Effector memory CD8-positive, alpha-beta T cell (primary cell): ENCODE measurements at regions not wholly inside any gene's neighbourhood (a gene's known extent, or its start where the extent isn't known, plus 50 kb on each side); places are given as distances from the start of the nearest gene placed in this dataset.
A peak's percentile ranks its signal among the peaks of the same experiment; 100 is the strongest.
"Not testable (repeated sequence)": the region's sequence is repeated elsewhere in the genome, so short reads cannot be mapped to it uniquely, and the experiment has no call there.

ENCODE experiments used
- ATAC-seq: fragments of 150-1000 bp; cut with Tn5 transposase; replicated peaks from 2 replicates; pipeline ENCODE4 v1.10.0; 2021; ENCODE audit warnings: mild to moderate bottlenecking, moderate library complexity
- DNase-seq, 3 experiments: peaks; one replicate each; pipeline ENCODE4 v3.0.0; 2021
- H3K27ac Mint-ChIP-seq, 2 donors: one replicate each; pipeline ENCODE4 v1.8.0; 2022; ENCODE audit warnings: mild to moderate bottlenecking in 2 of 2, mixed read lengths in 2 of 2, moderate library complexity in 2 of 2
- H3K27me3 Mint-ChIP-seq, 2 donors: one replicate each; pipeline ENCODE4 v1.8.0; 2022; ENCODE audit warnings: mixed read lengths in 2 of 2
- H3K36me3 Mint-ChIP-seq: one replicate; pipeline ENCODE4 v1.8.0; 2022; ENCODE audit warnings: mild to moderate bottlenecking, moderate library complexity, mixed read lengths; ENCODE audit not compliant: insufficient read depth
- H3K4me1 Mint-ChIP-seq, 2 donors: one replicate each; pipeline ENCODE4 v1.8.0; 2022; ENCODE audit warnings: low read depth in 2 of 2, mixed read lengths in 2 of 2
- H3K4me3 Mint-ChIP-seq, 2 donors: one replicate each; pipeline ENCODE4 v1.8.0; 2022; ENCODE audit warnings: mild to moderate bottlenecking in 2 of 2, mixed read lengths in 2 of 2, moderate library complexity in 2 of 2
- H3K9me3 Mint-ChIP-seq, 2 donors: one replicate each; pipeline ENCODE4 v1.8.0; 2022; ENCODE audit warnings: mixed read lengths in 2 of 2

DNA sequence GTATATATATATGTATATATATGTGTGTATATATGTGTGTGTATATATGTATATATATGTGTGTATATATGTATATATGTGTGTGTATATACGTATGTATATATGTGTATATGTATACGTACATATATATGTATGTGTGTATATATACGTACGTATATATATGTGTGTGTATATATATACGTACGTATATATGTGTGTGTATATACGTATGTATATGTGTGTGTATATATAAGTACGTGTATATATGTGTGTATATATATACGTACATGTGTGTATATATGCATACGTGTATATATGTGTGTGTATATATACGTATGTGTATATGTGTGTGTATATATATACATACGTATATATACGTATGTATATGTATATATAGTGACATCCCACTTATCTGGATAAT, 154.4 kb downstream of the CDRT15L2 start:
- no peaks in the 10 kb centered on the region for H3K36me3 Mint-ChIP-seq
- H3K9me3 Mint-ChIP-seq = no peaks in the 10 kb centered on the region
- H3K4me3 Mint-ChIP-seq = no peak overlapping the region
- no peak for ATAC-seq
- no peak for DNase-seq
- H3K4me1 Mint-ChIP-seq = peaks cover 0 to 4% of the 10 kb centered on the region in 2 donors
- H3K27ac Mint-ChIP-seq = no peak overlapping the region
- H3K27me3 Mint-ChIP-seq = peaks cover 17 to 26% of the 10 kb centered on the region in 2 donors

DNA sequence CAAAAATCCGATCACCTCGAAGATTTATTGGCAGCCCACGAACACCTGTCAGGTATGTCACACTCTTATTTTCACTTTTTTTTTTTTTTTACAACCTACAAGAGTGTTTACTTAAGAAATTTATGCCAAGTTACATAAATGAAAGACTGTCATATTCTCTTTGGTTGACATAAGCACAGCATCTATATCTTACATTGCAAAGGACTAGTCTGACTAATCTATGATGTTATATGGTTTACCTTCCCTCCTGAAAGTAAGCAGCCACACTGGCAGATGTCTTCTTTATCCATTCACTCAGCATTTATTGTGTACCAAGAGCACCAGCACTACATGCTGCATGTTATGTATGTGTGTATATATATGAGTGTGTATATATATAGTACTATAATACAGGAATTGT, 156.3 kb downstream of the CDRT15L2 start:
- Mint-ChIP-seq H3K36me3 (no peaks in the 10 kb centered on the region), H3K4me1 (peaks cover 0 to 4% of the 10 kb centered on the region in 2 donors), H3K4me3 (no peak overlapping the region), H3K27ac (no peak overlapping the region), H3K27me3 (peaks cover 11 to 22% of the 10 kb centered on the region in 2 donors), H3K9me3 (no peaks in the 10 kb centered on the region)
- DNase-seq = no peak
- ATAC-seq = no peak

DNA sequence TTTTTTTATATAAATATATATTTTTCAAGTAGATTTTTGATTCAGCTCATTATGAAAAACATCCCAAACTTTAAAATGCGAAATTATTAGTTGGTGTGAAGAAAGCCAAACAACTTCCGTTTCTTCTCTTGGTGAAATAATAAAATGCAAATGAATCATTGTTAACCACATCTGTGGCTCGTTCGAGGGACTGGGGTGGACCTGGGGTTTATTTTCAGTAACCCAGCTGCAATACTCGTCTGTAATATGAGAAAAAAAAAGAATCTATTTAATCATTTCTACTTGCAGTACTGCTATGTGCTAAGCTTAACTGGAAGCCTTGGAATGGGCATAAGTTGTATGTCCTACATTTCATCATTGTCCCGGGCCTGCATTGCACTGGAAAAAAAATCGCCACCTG, 158.1 kb downstream of the CDRT15L2 start:
- not testable (repeated sequence) for H3K4me1 Mint-ChIP-seq, H3K36me3 Mint-ChIP-seq, H3K9me3 Mint-ChIP-seq, H3K27ac Mint-ChIP-seq, ATAC-seq
- peak in 1 of 3 experiments; percentile 0 for DNase-seq
- peak overlapping the region in 1 of 2 donors; percentile 26 for H3K4me3 Mint-ChIP-seq
- peaks cover 17 to 30% of the 10 kb centered on the region in 2 donors for H3K27me3 Mint-ChIP-seq

DNA sequence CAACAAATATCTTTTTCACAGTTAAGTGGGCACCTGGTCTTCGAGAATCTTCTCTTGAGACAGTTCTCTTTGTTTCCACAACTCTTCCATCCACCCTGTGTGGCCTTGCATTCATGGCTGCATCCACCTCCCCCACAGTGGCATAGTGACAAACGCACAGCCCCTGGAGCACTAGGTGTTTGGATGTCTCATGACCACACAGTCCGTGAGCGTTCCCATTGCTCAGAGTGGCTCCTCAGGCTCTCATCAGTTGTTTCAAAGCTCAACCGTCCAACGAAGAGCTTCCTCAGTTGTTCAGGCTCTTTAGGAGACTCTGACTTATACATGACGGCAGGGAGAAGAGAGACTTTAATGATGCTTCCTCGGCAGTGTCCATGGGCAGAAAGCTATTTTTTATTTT, 191.6 kb downstream of the CDRT15L2 start:
- H3K4me1 Mint-ChIP-seq = no peaks in the 10 kb centered on the region
- H3K9me3 Mint-ChIP-seq = no peaks in the 10 kb centered on the region
- no peaks in the 10 kb centered on the region for H3K36me3 Mint-ChIP-seq
- DNase-seq (no peak), ATAC-seq (no peak)
- no peak overlapping the region for H3K27ac Mint-ChIP-seq
- peaks cover 0 to 6% of the 10 kb centered on the region in 2 donors for H3K27me3 Mint-ChIP-seq
- H3K4me3 Mint-ChIP-seq = no peak overlapping the region

DNA sequence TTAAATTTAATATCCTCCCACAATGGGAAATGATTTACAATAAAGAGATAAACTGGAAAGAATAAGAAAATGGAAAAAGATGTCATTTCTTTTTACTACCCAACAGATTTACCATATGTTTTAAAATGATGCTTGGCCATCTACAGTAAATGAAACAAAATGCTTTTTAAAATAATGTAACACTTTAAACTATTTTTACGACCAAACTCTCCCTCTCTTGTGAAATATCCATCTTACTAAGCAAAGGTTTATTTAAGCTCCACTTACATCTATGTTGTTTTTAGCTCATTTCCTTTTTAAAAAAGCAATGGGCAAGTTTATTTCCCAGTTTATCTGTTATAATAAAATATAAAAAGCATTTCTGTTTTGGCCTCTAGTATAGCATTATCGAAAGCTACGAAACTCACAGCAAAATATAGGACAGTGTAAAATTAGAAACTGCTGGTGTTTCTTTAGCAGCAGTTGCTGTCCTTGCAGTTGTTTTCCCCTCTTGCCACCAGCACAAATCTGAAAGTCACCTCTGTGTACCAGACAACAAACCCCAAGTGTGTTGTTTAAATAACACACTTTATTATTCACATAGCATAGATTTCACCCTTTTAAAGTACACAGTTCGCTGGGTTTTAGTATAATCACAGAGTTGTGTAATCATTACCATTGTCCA, 195.1 kb downstream of the CDRT15L2 start:
- no peak for DNase-seq
- Mint-ChIP-seq H3K9me3 (no peaks in the 10 kb centered on the region), H3K36me3 (no peaks in the 10 kb centered on the region), H3K4me1 (no peaks in the 10 kb centered on the region), H3K27ac (no peak overlapping the region), H3K4me3 (no peak overlapping the region), H3K27me3 (peaks cover 0 to 14% of the 10 kb centered on the region in 2 donors)
- no peak for ATAC-seq

DNA sequence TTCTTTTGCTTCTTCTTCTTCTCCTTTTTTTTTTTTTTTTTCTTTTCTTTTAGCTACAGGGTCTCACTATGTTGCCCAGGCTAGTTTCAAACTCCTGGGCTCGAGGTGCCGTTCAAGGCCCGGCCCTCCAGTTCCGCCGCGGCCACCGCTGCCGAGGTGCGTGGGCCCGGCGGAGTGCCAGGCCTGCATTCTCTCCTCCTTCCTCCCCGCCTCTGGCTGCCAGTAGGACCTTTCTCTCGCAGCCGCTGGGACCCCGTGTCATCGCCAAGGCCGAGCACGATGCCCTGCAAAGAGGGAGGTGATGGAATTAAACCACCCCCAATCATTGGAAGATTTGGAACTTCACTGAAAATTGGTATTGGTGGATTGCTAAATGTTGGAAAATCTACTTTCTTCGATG, 195.8 kb downstream of the CDRT15L2 start:
- ATAC-seq = no peak

DNA sequence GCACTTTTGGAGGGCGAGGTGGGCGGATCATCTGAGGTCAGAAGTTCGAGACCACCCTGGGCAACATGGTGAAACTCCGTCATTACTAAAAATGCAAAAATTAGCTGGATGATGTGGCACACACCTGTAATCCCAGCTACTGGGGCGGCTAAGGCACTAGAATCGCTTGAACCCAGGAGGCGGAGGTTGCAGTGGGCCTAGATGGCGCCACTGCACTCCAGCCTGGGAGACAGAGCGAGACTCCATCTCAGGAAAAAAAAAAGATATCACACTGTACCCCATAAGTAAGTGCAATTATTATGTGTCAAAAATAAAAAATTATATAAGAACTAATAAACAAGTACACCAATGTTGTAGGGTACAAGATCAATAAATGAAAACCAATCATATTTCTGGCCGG, 200.0 kb downstream of the CDRT15L2 start:
- peaks cover 4 to 23% of the 10 kb centered on the region in 2 donors for H3K27me3 Mint-ChIP-seq
- H3K27ac Mint-ChIP-seq = no peak overlapping the region
- no peaks in the 10 kb centered on the region for H3K9me3 Mint-ChIP-seq
- ATAC-seq (no peak), DNase-seq (no peak)
- H3K36me3 Mint-ChIP-seq = no peaks in the 10 kb centered on the region
- no peaks in the 10 kb centered on the region for H3K4me1 Mint-ChIP-seq
- no peak overlapping the region for H3K4me3 Mint-ChIP-seq

More for the DNA sequence above, 195.8 kb downstream of the CDRT15L2 start:
- Mint-ChIP-seq H3K9me3 (no peaks in the 10 kb centered on the region), H3K27ac (no peak overlapping the region), H3K36me3 (no peaks in the 10 kb centered on the region), H3K4me1 (no peaks in the 10 kb centered on the region), H3K4me3 (no peak overlapping the region), H3K27me3 (peaks cover 0 to 14% of the 10 kb centered on the region in 2 donors)
- DNase-seq = no peak

DNA sequence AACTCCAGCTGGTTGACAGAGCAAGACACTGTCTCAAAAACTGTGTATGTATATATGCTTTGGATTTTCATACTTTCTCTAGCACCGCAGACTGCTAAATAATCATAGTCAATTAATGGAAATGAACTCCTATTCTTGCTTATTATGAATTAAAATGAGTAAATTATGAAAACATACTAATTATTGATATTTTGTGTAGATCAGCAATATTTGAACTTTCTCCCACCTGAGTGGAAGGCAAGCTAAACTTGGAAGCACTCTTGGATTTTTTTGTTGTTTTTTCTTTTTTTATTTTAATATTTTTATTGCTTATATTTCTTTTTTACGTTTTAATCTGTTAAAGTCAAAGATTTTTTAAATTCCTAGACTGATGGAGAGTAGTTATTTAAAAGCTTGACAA, 201.7 kb downstream of the CDRT15L2 start:
- no peaks in the 10 kb centered on the region for H3K4me1 Mint-ChIP-seq
- no peak for ATAC-seq

DNA sequence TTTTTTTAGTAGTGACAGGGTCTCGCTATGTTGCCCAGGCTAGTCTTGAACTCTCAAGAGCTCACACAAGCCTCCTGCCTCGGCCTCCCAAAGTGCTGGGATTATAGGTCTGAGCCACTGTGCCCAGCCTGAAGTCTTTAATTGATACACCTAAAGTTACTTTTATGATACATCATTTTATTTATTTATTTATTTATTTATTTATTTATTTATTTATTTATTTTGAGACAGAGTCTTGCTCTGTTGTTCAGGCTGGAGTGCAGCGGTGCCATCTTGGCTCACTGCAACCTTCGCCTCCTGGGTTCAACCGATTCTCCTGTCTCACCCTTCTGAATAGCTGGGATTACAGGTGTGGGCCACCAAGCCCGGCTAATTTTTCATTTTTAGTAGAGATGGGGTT, 202.3 kb downstream of the CDRT15L2 start:
- H3K4me3 Mint-ChIP-seq, ATAC-seq, DNase-seq, H3K27ac Mint-ChIP-seq, H3K4me1 Mint-ChIP-seq, H3K36me3 Mint-ChIP-seq, H3K9me3 Mint-ChIP-seq: not testable (repeated sequence)
- H3K27me3 Mint-ChIP-seq = peaks cover 19 to 38% of the 10 kb centered on the region in 2 donors

More for the DNA sequence above, 201.7 kb downstream of the CDRT15L2 start:
- H3K27me3 Mint-ChIP-seq = peaks cover 19 to 39% of the 10 kb centered on the region in 2 donors
- no peak overlapping the region for H3K27ac Mint-ChIP-seq
- no peaks in the 10 kb centered on the region for H3K9me3 Mint-ChIP-seq
- DNase-seq = no peak
- no peaks in the 10 kb centered on the region for H3K36me3 Mint-ChIP-seq
- no peak overlapping the region for H3K4me3 Mint-ChIP-seq

DNA sequence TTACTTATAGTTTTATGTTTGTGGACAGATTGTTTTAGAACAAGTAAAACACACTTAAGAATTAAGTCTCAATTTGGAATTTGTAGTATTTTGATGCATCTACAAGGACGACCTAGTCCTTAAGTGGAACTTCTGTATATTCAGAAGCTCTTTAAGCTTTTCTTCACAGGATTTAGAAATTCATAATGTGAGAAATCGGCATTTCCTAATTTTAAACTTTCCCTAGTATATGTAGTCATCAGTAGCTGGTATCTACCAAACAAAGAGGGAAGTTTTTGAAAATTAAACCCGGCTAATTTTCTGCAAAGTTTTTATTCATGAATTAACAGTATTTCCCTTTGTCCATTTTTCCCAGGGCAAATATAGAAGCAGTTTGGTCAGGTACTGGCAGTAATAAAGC, 203.6 kb downstream of the CDRT15L2 start:
- H3K27me3 Mint-ChIP-seq = peaks cover 24 to 50% of the 10 kb centered on the region in 2 donors
- no peaks in the 10 kb centered on the region for H3K9me3 Mint-ChIP-seq
- DNase-seq (no peak), ATAC-seq (no peak)
- no peak overlapping the region for H3K4me3 Mint-ChIP-seq
- no peaks in the 10 kb centered on the region for H3K4me1 Mint-ChIP-seq
- no peaks in the 10 kb centered on the region for H3K36me3 Mint-ChIP-seq
- H3K27ac Mint-ChIP-seq = no peak overlapping the region

DNA sequence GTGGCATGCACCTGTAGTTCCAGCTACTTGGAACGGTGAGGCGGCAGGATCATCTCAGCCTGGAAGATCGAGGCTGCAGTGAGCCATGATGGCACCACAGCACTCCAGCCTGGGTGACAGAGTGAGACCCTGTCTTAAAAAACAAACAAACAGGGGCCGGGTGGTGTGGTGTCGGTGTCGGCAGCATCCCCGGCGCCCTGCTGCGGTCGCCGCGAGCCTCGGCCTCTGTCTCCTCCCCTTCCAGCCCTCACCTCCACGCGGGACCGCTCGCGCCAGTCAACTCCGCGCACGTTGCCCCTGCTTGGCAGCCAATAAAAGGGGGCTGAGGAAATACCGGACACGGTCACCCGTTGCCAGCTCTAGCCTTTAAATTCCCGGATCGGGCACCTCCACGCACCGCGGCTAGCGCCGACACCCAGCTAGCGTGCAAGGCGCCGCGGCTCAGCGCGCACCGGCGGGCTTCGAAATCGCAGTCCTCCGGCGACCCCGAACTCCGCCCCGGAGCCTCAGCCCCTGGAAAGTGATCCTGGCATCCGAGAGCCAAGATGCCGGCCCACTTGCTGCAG, 204.7 kb downstream of the CDRT15L2 start:
- ATAC-seq (peak; percentile 70), DNase-seq (no peak)
- Mint-ChIP-seq H3K36me3 (no peaks in the 10 kb centered on the region), H3K9me3 (no peaks in the 10 kb centered on the region), H3K4me1 (peaks cover 0 to 2% of the 10 kb centered on the region in 2 donors), H3K27me3 (peaks cover 24 to 56% of the 10 kb centered on the region in 2 donors), H3K27ac (no peak overlapping the region), H3K4me3 (no peak overlapping the region)

DNA sequence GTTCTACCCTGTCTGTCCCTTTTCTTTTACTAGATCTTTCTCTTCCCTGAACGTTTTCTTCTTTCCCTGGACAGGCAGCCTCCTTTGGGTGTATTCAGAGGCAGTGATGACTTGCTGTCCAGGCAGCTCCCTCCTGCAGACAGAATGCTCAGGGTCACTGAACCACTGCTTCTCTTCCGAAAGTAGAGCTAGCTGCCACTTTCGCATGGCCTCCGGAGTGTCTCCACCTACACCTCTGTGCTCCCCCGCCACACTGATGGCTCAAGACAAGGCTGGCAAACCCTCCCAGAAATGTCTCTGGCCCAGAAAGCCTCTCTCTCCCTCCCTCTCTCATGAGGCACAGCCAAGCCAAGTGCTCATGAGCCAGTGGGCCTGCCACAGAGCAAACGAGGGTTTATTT, 207.8 kb downstream of the CDRT15L2 start:
- Mint-ChIP-seq H3K4me1 (peaks cover 0 to 2% of the 10 kb centered on the region in 2 donors), H3K27me3 (peaks cover 24 to 56% of the 10 kb centered on the region in 2 donors), H3K27ac (peak overlapping the region in 1 of 2 donors; percentile 18), H3K36me3 (no peaks in the 10 kb centered on the region), H3K4me3 (no peak overlapping the region), H3K9me3 (no peaks in the 10 kb centered on the region)
- ATAC-seq (no peak), DNase-seq (no peak)

DNA sequence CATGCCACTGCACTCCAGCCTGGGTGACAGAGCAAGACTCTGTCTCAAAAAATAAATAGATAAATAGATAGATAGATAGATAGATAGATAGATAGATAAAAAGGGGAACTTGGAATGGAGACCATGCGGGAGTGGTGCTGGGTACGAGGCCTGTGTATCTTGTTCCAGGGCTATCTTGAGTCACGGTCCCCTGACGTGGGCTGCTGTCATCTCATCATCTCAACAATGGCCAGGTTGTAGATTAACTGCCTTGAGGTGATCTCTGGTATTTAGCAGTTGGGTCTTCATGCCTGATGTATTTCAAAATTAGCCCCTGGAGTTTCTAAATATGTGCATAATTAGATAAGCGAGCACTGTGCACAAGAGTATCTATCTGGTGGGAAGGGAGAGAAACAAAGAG, 212.1 kb downstream of the CDRT15L2 start:
- peaks cover 0 to 2% of the 10 kb centered on the region in 2 donors for H3K4me1 Mint-ChIP-seq
- peaks cover 5 to 21% of the 10 kb centered on the region in 2 donors for H3K27me3 Mint-ChIP-seq
- DNase-seq = no peak
- no peaks in the 10 kb centered on the region for H3K36me3 Mint-ChIP-seq
- H3K27ac Mint-ChIP-seq = no peak overlapping the region
- H3K9me3 Mint-ChIP-seq = no peaks in the 10 kb centered on the region
- no peak overlapping the region for H3K4me3 Mint-ChIP-seq
- ATAC-seq = no peak

DNA sequence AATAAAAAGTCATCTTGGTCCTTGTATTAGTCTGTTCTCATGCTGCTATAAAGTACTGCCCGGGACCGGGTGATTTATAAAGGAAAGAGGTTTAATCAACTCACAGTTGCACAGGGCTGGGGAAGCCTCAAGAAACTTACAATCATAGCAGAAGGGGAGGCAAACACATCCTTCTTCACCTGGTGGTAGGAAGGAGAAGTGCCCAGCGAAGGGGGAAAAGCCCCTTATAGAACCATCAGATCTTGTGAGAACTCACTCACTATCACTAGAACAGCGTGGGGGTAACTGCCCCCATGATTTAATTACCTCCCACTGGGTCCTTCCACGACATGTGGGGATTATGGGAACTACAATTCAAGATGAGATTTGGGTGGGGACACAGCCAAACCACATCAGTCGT, 215.0 kb downstream of the CDRT15L2 start:
- not testable (repeated sequence) for H3K36me3 Mint-ChIP-seq, ATAC-seq, H3K4me1 Mint-ChIP-seq, H3K27ac Mint-ChIP-seq, H3K4me3 Mint-ChIP-seq, DNase-seq, H3K9me3 Mint-ChIP-seq, H3K27me3 Mint-ChIP-seq
